ENCODE measurements at regions not wholly inside any gene's neighbourhood (a gene's known extent, or its start where the extent isn't known, plus 50 kb on each side); places are given as distances from the start of the nearest gene placed in this dataset.

- Histone ChIP-seq H3K4me1 (ENCODE audit: control insufficient read depth, insufficient read depth, low read length) (peaks cover 4% of the 10 kb centered on the region), H3K9me3 (replicated peaks; ENCODE audit: low read length) (no peaks in the 10 kb centered on the region), H3K36me3 (ENCODE audit: insufficient read depth, low read length) (no peaks in the 10 kb centered on the region), H3K4me2 (ENCODE audit: low read length) (no peak overlapping the region), H3K4me3 (ENCODE audit: low read length) (no peak overlapping the region), H3K9ac (ENCODE audit: low read depth, low read length) (no peak overlapping the region), H3K27me3 (ENCODE audit: control insufficient read depth, insufficient read depth, low read length) (no peaks in the 10 kb centered on the region)
Observed at GRCh38 chr3:81303321-81303720, 458.1 kb downstream of the GBE1 start.

DNA sequence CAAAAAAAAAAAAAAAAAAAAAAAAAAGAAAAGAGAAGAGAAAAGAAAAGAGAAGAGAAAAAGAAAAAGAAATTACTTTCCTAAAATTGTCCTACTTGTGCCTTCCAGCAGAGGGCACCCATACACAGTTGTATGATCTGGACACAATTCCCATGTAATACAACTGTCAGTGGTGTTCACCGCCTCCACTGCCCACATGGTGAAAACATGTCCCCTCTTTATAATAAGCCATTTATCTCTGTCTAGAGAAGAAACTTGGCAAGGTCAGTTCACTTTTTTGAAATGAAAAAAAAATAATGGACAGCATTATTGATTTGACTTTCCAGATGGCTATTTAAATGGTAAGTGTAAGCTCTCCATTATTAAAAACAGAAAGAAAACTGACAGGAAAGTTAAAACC is 459.4 kb downstream of the GBE1 start:
- Histone ChIP-seq H3K27me3 (ENCODE audit: control insufficient read depth, insufficient read depth, low read length) (no peaks in the 10 kb centered on the region), H3K4me1 (ENCODE audit: control insufficient read depth, insufficient read depth, low read length) (no peaks in the 10 kb centered on the region), H3K4me3 (ENCODE audit: low read length) (no peak overlapping the region), H3K36me3 (ENCODE audit: insufficient read depth, low read length) (no peaks in the 10 kb centered on the region), H3K4me2 (ENCODE audit: low read length) (no peak overlapping the region), H3K9ac (ENCODE audit: low read depth, low read length) (no peak overlapping the region), H3K9me3 (replicated peaks; ENCODE audit: low read length) (no peaks in the 10 kb centered on the region)

DNA sequence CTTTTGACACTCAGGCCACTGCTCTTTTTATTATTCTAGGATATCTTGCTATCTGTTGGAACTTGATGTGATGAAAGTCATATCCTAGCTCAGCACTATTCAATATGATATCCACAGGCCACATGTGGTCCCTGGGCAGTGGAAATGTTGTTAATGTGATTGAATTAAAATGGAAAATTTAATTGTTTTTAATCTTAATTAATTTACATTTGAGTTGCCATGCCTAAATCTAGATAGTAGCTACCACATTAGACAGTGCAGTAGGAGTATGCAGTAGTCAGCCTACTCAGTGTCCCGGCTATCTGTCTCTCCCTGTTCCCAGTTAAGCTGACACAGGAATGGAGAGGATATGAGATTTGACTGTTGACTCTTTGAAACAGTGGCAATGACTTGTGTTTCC is 460.2 kb downstream of the GBE1 start:
- Histone ChIP-seq H3K4me2 (ENCODE audit: low read length) (no peak overlapping the region), H3K9ac (ENCODE audit: low read depth, low read length) (no peak overlapping the region), H3K4me3 (ENCODE audit: low read length) (no peak overlapping the region), H3K27me3 (ENCODE audit: control insufficient read depth, insufficient read depth, low read length) (no peaks in the 10 kb centered on the region), H3K4me1 (ENCODE audit: control insufficient read depth, insufficient read depth, low read length) (no peaks in the 10 kb centered on the region), H3K36me3 (ENCODE audit: insufficient read depth, low read length) (no peaks in the 10 kb centered on the region), H3K9me3 (replicated peaks; ENCODE audit: low read length) (no peaks in the 10 kb centered on the region)

GRCh38 chr3:81300324-81300927 is 461.0 kb downstream of the GBE1 start:
- no peak overlapping the region for H3K4me2 ChIP-seq (ENCODE audit: low read length)
- no peaks in the 10 kb centered on the region for H3K36me3 ChIP-seq (ENCODE audit: insufficient read depth, low read length)
- H3K4me3 ChIP-seq (ENCODE audit: low read length), result no peak overlapping the region
- H3K9me3 ChIP-seq (replicated peaks; ENCODE audit: low read length), result no peaks in the 10 kb centered on the region
- H3K4me1 ChIP-seq (ENCODE audit: control insufficient read depth, insufficient read depth, low read length), result no peaks in the 10 kb centered on the region
- no peaks in the 10 kb centered on the region for H3K27me3 ChIP-seq (ENCODE audit: control insufficient read depth, insufficient read depth, low read length)
- H3K9ac ChIP-seq (ENCODE audit: low read depth, low read length), result no peak overlapping the region

GRCh38 chr3:81299481-81299880 is 462.0 kb downstream of the GBE1 start:
- no peaks in the 10 kb centered on the region for H3K36me3 ChIP-seq (ENCODE audit: insufficient read depth, low read length)
- no peaks in the 10 kb centered on the region for H3K9me3 ChIP-seq (replicated peaks; ENCODE audit: low read length)
- no peak overlapping the region for H3K4me3 ChIP-seq (ENCODE audit: low read length)
- no peaks in the 10 kb centered on the region for H3K27me3 ChIP-seq (ENCODE audit: control insufficient read depth, insufficient read depth, low read length)
- no peak overlapping the region for H3K4me2 ChIP-seq (ENCODE audit: low read length)
- no peaks in the 10 kb centered on the region for H3K4me1 ChIP-seq (ENCODE audit: control insufficient read depth, insufficient read depth, low read length)
- H3K9ac ChIP-seq (ENCODE audit: low read depth, low read length), result no peak overlapping the region

- no peak overlapping the region for H3K9ac ChIP-seq (ENCODE audit: low read depth, low read length)
- no peaks in the 10 kb centered on the region for H3K36me3 ChIP-seq (ENCODE audit: insufficient read depth, low read length)
- no peak overlapping the region for H3K4me2 ChIP-seq (ENCODE audit: low read length)
- H3K9me3 ChIP-seq (replicated peaks; ENCODE audit: low read length), result no peaks in the 10 kb centered on the region
- no peaks in the 10 kb centered on the region for H3K4me1 ChIP-seq (ENCODE audit: control insufficient read depth, insufficient read depth, low read length)
- H3K4me3 ChIP-seq (ENCODE audit: low read length), result no peak overlapping the region
- no peaks in the 10 kb centered on the region for H3K27me3 ChIP-seq (ENCODE audit: control insufficient read depth, insufficient read depth, low read length)
Observed at GRCh38 chr3:81295906-81296577, 465.4 kb downstream of the GBE1 start.

- Histone ChIP-seq H3K9me3 (replicated peaks; ENCODE audit: low read length) (no peaks in the 10 kb centered on the region), H3K4me3 (ENCODE audit: low read length) (no peak overlapping the region), H3K36me3 (ENCODE audit: insufficient read depth, low read length) (no peaks in the 10 kb centered on the region), H3K27me3 (ENCODE audit: control insufficient read depth, insufficient read depth, low read length) (no peaks in the 10 kb centered on the region), H3K4me1 (ENCODE audit: control insufficient read depth, insufficient read depth, low read length) (no peaks in the 10 kb centered on the region), H3K9ac (ENCODE audit: low read depth, low read length) (no peak overlapping the region), H3K4me2 (ENCODE audit: low read length) (no peak overlapping the region)
Observed at GRCh38 chr3:81293156-81293555, 468.3 kb downstream of the GBE1 start.

GRCh38 chr3:81291586-81291985 is 469.9 kb downstream of the GBE1 start:
- Histone ChIP-seq H3K36me3 (ENCODE audit: insufficient read depth, low read length) (no peaks in the 10 kb centered on the region), H3K9me3 (replicated peaks; ENCODE audit: low read length) (no peaks in the 10 kb centered on the region), H3K27me3 (ENCODE audit: control insufficient read depth, insufficient read depth, low read length) (no peaks in the 10 kb centered on the region), H3K4me3 (ENCODE audit: low read length) (no peak overlapping the region), H3K9ac (ENCODE audit: low read depth, low read length) (no peak overlapping the region), H3K4me2 (ENCODE audit: low read length) (no peak overlapping the region), H3K4me1 (ENCODE audit: control insufficient read depth, insufficient read depth, low read length) (no peaks in the 10 kb centered on the region)

- Histone ChIP-seq H3K27me3 (ENCODE audit: control insufficient read depth, insufficient read depth, low read length) (no peaks in the 10 kb centered on the region), H3K36me3 (ENCODE audit: insufficient read depth, low read length) (no peaks in the 10 kb centered on the region), H3K9me3 (replicated peaks; ENCODE audit: low read length) (no peaks in the 10 kb centered on the region), H3K4me1 (ENCODE audit: control insufficient read depth, insufficient read depth, low read length) (no peaks in the 10 kb centered on the region), H3K4me2 (ENCODE audit: low read length) (no peak overlapping the region), H3K9ac (ENCODE audit: low read depth, low read length) (no peak overlapping the region), H3K4me3 (ENCODE audit: low read length) (no peak overlapping the region)
Observed at GRCh38 chr3:81289676-81290075, 471.8 kb downstream of the GBE1 start.

- H3K36me3 ChIP-seq (ENCODE audit: insufficient read depth, low read length), result no peaks in the 10 kb centered on the region
- H3K27me3 ChIP-seq (ENCODE audit: control insufficient read depth, insufficient read depth, low read length), result no peaks in the 10 kb centered on the region
- H3K4me3 ChIP-seq (ENCODE audit: low read length), result no peak overlapping the region
- H3K9me3 ChIP-seq (replicated peaks; ENCODE audit: low read length), result no peaks in the 10 kb centered on the region
- H3K9ac ChIP-seq (ENCODE audit: low read depth, low read length), result no peak overlapping the region
- H3K4me2 ChIP-seq (ENCODE audit: low read length), result peak overlapping the region; percentile 54
- H3K4me1 ChIP-seq (ENCODE audit: control insufficient read depth, insufficient read depth, low read length), result peaks cover 4% of the 10 kb centered on the region
Observed at GRCh38 chr3:81279481-81280379, 481.7 kb downstream of the GBE1 start.

- Histone ChIP-seq H3K4me2 (ENCODE audit: low read length) (no peak overlapping the region), H3K27me3 (ENCODE audit: control insufficient read depth, insufficient read depth, low read length) (no peaks in the 10 kb centered on the region), H3K36me3 (ENCODE audit: insufficient read depth, low read length) (no peaks in the 10 kb centered on the region), H3K9ac (ENCODE audit: low read depth, low read length) (no peak overlapping the region), H3K4me1 (ENCODE audit: control insufficient read depth, insufficient read depth, low read length) (peaks cover 4% of the 10 kb centered on the region), H3K4me3 (ENCODE audit: low read length) (no peak overlapping the region), H3K9me3 (replicated peaks; ENCODE audit: low read length) (no peaks in the 10 kb centered on the region)
Observed at GRCh38 chr3:81277853-81278252, 483.6 kb downstream of the GBE1 start.

Measured in skeletal muscle satellite cell (primary cell).